ENCODE measurements at regions not wholly inside any gene's neighbourhood (a gene's known extent, or its start where the extent isn't known, plus 50 kb on each side); places are given as distances from the start of the nearest gene placed in this dataset.

DNA sequence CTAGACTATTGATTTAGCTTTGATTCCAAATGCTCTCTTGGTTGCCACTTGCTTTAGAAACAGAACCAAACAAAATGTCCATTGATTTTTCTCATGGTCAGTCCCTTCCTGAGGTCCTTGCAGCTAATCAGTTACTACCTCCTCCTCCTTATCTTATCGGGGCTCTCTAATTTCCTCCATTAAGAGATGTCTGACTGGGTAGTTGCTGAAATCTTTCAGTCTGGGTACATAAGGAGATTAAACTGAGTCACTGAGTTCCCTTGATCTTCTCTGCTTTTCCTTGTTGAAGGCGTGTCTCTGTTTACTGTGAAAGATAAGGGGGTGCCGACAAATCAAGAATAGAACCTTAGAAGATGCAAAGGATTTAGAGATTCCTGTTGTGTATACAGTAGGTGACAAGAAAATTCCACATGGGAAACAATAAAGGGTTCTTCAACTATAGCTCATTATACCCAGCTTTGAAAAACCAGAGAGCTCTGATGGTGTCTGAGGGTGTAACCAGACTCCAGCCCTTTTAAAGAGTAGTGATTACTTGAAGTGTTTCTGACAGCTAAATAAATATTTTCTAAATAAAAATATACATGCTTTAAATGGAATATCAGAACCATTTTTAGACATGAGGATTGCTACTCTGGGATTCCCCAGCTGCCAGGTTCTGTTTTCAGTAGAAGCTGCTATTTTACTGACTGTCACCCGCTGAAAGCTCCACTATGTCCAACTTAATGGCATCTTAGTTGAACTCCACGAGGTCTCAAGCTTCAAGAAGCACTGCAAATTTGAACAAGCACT, 791.3 kb upstream of the SOX9 start:
- Histone ChIP-seq H3K36me3 (ENCODE audit: control insufficient read depth in 2 of 2, extremely low read depth in 1 of 2, insufficient read depth in 2 of 2, low read length in 2 of 2) (no peaks in the 10 kb centered on the region), H3K27ac (ENCODE audit: control insufficient read depth, insufficient read depth, low read length) (no peak overlapping the region), H3K9me3 (ENCODE audit: control insufficient read depth, low read depth, low read length) (no peaks in the 10 kb centered on the region), H3K4me2 (ENCODE audit: control insufficient read depth, extremely low read depth, insufficient read depth, low read depth, low read length) (no peak overlapping the region), H4K20me1 (ENCODE audit: control insufficient read depth, extremely low read depth, insufficient read depth, low read length) (no peaks in the 10 kb centered on the region), H3K4me1 (ENCODE audit: control insufficient read depth, extremely low read depth, insufficient read depth, low read length) (peaks cover 15% of the 10 kb centered on the region), H3K27me3 (ENCODE audit: control insufficient read depth, extremely low read depth, insufficient read depth, low read length) (no peaks in the 10 kb centered on the region), H2AFZ (ENCODE audit: control insufficient read depth, low read length) (no peak overlapping the region), H3K9ac (ENCODE audit: control insufficient read depth, extremely low read depth, insufficient read depth, low read length) (no peak overlapping the region), H3K9me1 (ENCODE audit: control insufficient read depth, extremely low read depth, insufficient read depth, low read length) (no peaks in the 10 kb centered on the region), H3K4me3 (ENCODE audit: control insufficient read depth in 2 of 3, extremely low read depth in 1 of 3, insufficient read depth in 2 of 3, low read depth in 1 of 3, low read length in 3 of 3) (no peak overlapping the region), H3K79me2 (ENCODE audit: control insufficient read depth, insufficient read depth, low read length) (no peaks in the 10 kb centered on the region)
- dilution Hi-C loops (cut with MboI; ENCODE audit: extremely low pct_ligation_motif_present, low sequenced_read_pairs) = no loop called here
- TF ChIP-seq, protein P1, sequence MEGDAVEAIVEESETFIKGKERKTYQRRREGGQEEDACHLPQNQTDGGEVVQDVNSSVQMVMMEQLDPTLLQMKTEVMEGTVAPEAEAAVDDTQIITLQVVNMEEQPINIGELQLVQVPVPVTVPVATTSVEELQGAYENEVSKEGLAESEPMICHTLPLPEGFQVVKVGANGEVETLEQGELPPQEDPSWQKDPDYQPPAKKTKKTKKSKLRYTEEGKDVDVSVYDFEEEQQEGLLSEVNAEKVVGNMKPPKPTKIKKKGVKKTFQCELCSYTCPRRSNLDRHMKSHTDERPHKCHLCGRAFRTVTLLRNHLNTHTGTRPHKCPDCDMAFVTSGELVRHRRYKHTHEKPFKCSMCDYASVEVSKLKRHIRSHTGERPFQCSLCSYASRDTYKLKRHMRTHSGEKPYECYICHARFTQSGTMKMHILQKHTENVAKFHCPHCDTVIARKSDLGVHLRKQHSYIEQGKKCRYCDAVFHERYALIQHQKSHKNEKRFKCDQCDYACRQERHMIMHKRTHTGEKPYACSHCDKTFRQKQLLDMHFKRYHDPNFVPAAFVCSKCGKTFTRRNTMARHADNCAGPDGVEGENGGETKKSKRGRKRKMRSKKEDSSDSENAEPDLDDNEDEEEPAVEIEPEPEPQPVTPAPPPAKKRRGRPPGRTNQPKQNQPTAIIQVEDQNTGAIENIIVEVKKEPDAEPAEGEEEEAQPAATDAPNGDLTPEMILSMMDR (optimal IDR thresholded peaks at IDR 0.05 in 1 of 3, IDR thresholded peaks at IDR 0.05 in 1 of 3, conservative IDR thresholded peaks at IDR 0.05 in 1 of 3; ENCODE audit: extremely low read depth in 1 of 3, insufficient read depth in 2 of 3, low read length in 3 of 3) = no peak
- no peak for TF ChIP-seq EZH2 (IDR thresholded peaks at IDR 0.05; ENCODE audit: low read length)
- no peak for FAIRE-seq
- DNase-seq (ENCODE audit: low read depth, low spot score) = no peak

DNA sequence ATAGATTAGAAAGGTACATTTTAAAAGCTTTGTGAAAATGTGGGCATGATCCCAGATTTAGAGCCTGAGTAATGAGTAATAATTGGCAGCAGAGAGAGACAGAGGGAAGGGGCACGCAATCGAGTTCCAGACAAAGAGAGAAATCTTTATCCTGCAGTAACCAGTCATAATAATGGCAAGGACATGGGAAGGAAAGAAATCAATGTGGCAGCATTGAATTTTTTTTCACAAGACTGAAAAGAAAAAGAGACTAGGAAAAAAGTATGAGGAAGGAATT, 790.8 kb upstream of the SOX9 start:
- Histone ChIP-seq H3K9me3 (ENCODE audit: control insufficient read depth, low read depth, low read length) (no peaks in the 10 kb centered on the region), H3K36me3 (ENCODE audit: control insufficient read depth in 2 of 2, extremely low read depth in 1 of 2, insufficient read depth in 2 of 2, low read length in 2 of 2) (no peaks in the 10 kb centered on the region), H3K79me2 (ENCODE audit: control insufficient read depth, insufficient read depth, low read length) (no peaks in the 10 kb centered on the region), H3K27me3 (ENCODE audit: control insufficient read depth, extremely low read depth, insufficient read depth, low read length) (no peaks in the 10 kb centered on the region), H3K27ac (ENCODE audit: control insufficient read depth, insufficient read depth, low read length) (no peak overlapping the region), H4K20me1 (ENCODE audit: control insufficient read depth, extremely low read depth, insufficient read depth, low read length) (no peaks in the 10 kb centered on the region), H2AFZ (ENCODE audit: control insufficient read depth, low read length) (no peak overlapping the region), H3K9me1 (ENCODE audit: control insufficient read depth, extremely low read depth, insufficient read depth, low read length) (no peaks in the 10 kb centered on the region), H3K9ac (ENCODE audit: control insufficient read depth, extremely low read depth, insufficient read depth, low read length) (no peak overlapping the region), H3K4me3 (ENCODE audit: control insufficient read depth in 2 of 3, extremely low read depth in 1 of 3, insufficient read depth in 2 of 3, low read depth in 1 of 3, low read length in 3 of 3) (no peak overlapping the region), H3K4me2 (ENCODE audit: control insufficient read depth, extremely low read depth, insufficient read depth, low read depth, low read length) (no peak overlapping the region), H3K4me1 (ENCODE audit: control insufficient read depth, extremely low read depth, insufficient read depth, low read length) (peaks cover 15% of the 10 kb centered on the region)
- FAIRE-seq = no peak
- no peak for TF ChIP-seq EZH2 (IDR thresholded peaks at IDR 0.05; ENCODE audit: low read length)
- TF ChIP-seq, protein P1 (optimal IDR thresholded peaks at IDR 0.05 in 1 of 3, IDR thresholded peaks at IDR 0.05 in 1 of 3, conservative IDR thresholded peaks at IDR 0.05 in 1 of 3; ENCODE audit: extremely low read depth in 1 of 3, insufficient read depth in 2 of 3, low read length in 3 of 3) = no peak
- DNase-seq (ENCODE audit: low read depth, low spot score) = no peak
- dilution Hi-C loops (cut with MboI; ENCODE audit: extremely low pct_ligation_motif_present, low sequenced_read_pairs) = no loop called here

Data from keratinocyte (primary cell).